ENCODE measurements at regions not wholly inside any gene's neighbourhood (a gene's known extent, or its start where the extent isn't known, plus 50 kb on each side); places are given as distances from the start of the nearest gene placed in this dataset.
"Not testable (repeated sequence)": the region's sequence is repeated elsewhere in the genome, so short reads cannot be mapped to it uniquely, and the experiment has no call there.

DNA sequence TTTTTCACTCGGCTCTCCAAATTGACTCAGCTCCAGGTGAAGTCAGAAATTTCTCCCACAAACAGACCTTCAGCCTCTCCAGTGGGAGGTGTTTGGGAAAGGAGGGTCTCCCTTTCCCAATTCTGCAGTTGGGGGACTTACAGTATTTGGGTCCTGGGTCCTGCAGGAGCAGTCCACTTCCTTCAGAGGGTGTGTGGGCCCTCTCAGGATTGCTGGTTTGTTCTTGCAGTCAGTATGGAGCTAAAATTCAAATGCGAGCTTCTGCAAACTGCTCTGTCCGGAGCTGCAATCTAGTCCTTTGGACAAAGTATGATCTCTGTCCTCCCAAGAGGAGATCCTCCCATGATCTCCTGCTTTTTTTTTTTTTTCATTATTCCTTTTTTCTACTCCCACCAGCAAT is 87.9 kb upstream of the MSTN start:
- Mint-ChIP-seq H3K27me3 (no peaks in the 10 kb centered on the region), H3K9me3 (peaks cover 7 to 51% (median 25%) of the 10 kb centered on the region in 11 donors), H3K4me1 (peaks cover 0 to 5% (median 2%) of the 10 kb centered on the region in 7 donors), H3K36me3 (peaks cover 0 to 4% (median 0%) of the 10 kb centered on the region in 5 donors), H3K27ac (no peak overlapping the region), H3K4me3 (no peak overlapping the region)
- POLR2A ChIA-PET, result no interaction called here
- Histone ChIP-seq H3K36me3 (ENCODE audit: control insufficient read depth in 2 of 3, insufficient read depth in 3 of 3, low read length in 3 of 3) (no peaks in the 10 kb centered on the region), H3K4me3 (ENCODE audit: low read length) (no peak overlapping the region), H3K9me3 (ENCODE audit: control insufficient read depth in 2 of 3, low read length in 3 of 3) (no peaks in the 10 kb centered on the region), H3K4me1 (ENCODE audit: control insufficient read depth in 2 of 2, insufficient read depth in 2 of 2, low read length in 2 of 2) (no peaks in the 10 kb centered on the region), H3K27ac (ENCODE audit: low read depth, low read length) (no peak overlapping the region), H3K27me3 (ENCODE audit: control insufficient read depth in 2 of 2, insufficient read depth in 2 of 2, low read length in 2 of 2) (no peaks in the 10 kb centered on the region)
- intact Hi-C loops (cut with micrococcal nuclease), result no loop called here
- no peak for ATAC-seq
- CTCF ChIA-PET, result interaction anchor here (0.6 kb wide), 1 partner anchor 21 kb away, joined by 3 read pairs; no protein-coding TSS in a partner anchor
- no peak for DNase-seq

DNA sequence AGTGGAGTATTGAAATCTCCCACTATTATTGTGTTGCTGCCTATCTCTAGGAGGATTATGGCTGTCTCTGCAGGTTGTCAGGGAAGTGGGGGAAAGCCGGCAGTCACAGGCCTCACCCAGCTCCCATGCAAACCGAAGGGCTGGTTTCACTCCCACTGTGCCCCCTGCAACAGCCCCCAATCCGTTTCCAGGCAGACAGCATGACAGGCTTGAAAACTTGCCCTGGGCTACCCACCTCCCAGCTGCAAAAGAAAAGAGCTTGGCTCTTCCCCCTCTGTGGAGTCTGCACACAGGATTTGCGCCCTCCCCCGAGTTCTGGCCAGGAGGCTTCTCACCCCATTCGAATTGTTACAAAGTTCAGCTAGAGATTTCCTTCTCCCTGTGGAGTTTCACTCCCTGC is 87.4 kb upstream of the MSTN start:
- intact Hi-C loops (cut with micrococcal nuclease), result no loop called here
- H3K27me3 ChIP-seq (ENCODE audit: control insufficient read depth in 2 of 2, insufficient read depth in 2 of 2, low read length in 2 of 2), result no peaks in the 10 kb centered on the region
- H3K4me3 ChIP-seq (ENCODE audit: low read length), result no peak overlapping the region
- ATAC-seq (no peak), DNase-seq (no peak)
- no peaks in the 10 kb centered on the region for H3K9me3 ChIP-seq (ENCODE audit: control insufficient read depth in 2 of 3, low read length in 3 of 3)
- H3K36me3 ChIP-seq (ENCODE audit: control insufficient read depth in 2 of 3, insufficient read depth in 3 of 3, low read length in 3 of 3), result no peaks in the 10 kb centered on the region
- H3K27ac Mint-ChIP-seq, result peak overlapping the region in 1 of 9 donors; percentile 38
- peaks cover 7 to 51% (median 25%) of the 10 kb centered on the region in 11 donors for H3K9me3 Mint-ChIP-seq
- H3K4me1 Mint-ChIP-seq, result peaks cover 0 to 5% (median 2%) of the 10 kb centered on the region in 7 donors
- H3K36me3 Mint-ChIP-seq, result peaks cover 0 to 4% (median 0%) of the 10 kb centered on the region in 5 donors
- no peak overlapping the region for H3K27ac ChIP-seq (ENCODE audit: low read depth, low read length)
- ChIA-PET POLR2A (no interaction called here), CTCF (interaction anchor here (0.6 kb wide), 1 partner anchor 22 kb away, joined by 3 read pairs; no protein-coding TSS in a partner anchor)
- H3K27me3 Mint-ChIP-seq, result no peaks in the 10 kb centered on the region
- no peaks in the 10 kb centered on the region for H3K4me1 ChIP-seq (ENCODE audit: control insufficient read depth in 2 of 2, insufficient read depth in 2 of 2, low read length in 2 of 2)
- H3K4me3 Mint-ChIP-seq, result no peak overlapping the region

DNA sequence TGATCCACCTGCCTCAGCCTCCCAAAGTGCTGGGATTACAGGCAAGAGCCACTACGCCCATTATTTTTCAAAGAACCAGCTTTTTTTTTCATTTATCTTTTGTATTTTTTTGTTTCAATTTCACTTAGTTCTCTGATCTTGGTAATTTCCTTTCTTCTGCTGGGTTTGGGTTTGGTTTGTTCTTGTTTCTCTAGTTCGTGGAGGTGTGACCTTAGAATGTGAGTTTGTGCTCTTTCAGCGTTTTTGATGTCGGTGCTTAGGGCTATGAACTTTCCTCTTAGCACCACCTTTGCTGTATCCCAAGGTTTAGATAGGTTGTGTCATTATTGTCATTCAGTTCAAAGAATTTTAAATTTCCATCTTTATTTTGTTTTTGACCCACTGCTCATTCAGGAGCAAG is 86.7 kb upstream of the MSTN start:
- Mint-ChIP-seq H3K36me3 (peaks cover 0 to 4% (median 0%) of the 10 kb centered on the region in 5 donors), H3K27me3 (no peaks in the 10 kb centered on the region), H3K4me3 (peak overlapping the region in 2 of 10 donors; percentile 7 to 67), H3K4me1 (peaks cover 0 to 5% (median 2%) of the 10 kb centered on the region in 7 donors), H3K27ac (peak overlapping the region in 1 of 9 donors; percentile 86), H3K9me3 (peaks cover 8 to 51% (median 25%) of the 10 kb centered on the region in 11 donors)
- no peaks in the 10 kb centered on the region for H3K36me3 ChIP-seq (ENCODE audit: control insufficient read depth in 2 of 3, insufficient read depth in 3 of 3, low read length in 3 of 3)
- no peaks in the 10 kb centered on the region for H3K9me3 ChIP-seq (ENCODE audit: control insufficient read depth in 2 of 3, low read length in 3 of 3)
- H3K4me3 ChIP-seq (ENCODE audit: low read length), result no peak overlapping the region
- no peaks in the 10 kb centered on the region for H3K27me3 ChIP-seq (ENCODE audit: control insufficient read depth in 2 of 2, insufficient read depth in 2 of 2, low read length in 2 of 2)
- H3K27ac ChIP-seq (ENCODE audit: low read depth, low read length), result no peak overlapping the region
- ChIA-PET CTCF (no interaction called here), POLR2A (no interaction called here)
- ATAC-seq (no peak), DNase-seq (peak in 2 of 9 donors; percentile 10 to 29)
- intact Hi-C loops (cut with micrococcal nuclease), result no loop called here
- H3K4me1 ChIP-seq (ENCODE audit: control insufficient read depth in 2 of 2, insufficient read depth in 2 of 2, low read length in 2 of 2), result no peaks in the 10 kb centered on the region

DNA sequence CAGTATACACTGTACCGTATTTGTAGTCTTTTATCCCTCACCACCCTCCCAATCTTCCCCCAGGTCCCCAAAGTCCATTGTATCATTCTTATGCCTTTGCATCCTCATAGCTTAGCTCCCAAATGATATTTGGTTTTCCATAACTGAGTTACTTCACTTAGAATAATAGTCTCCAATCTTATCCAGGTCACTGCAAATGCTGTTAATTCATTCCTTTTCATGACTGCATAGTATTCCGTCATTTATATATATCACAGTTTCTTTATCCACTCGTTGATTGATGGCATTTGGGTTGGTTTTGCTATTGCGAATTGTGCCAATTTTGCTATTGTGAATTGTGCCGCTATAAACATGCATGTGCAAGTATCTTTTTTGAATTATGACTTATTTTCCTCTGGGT is 83.6 kb upstream of the MSTN start:
- H3K9me3 ChIP-seq (ENCODE audit: control insufficient read depth in 2 of 3, low read length in 3 of 3); H3K36me3 ChIP-seq (ENCODE audit: control insufficient read depth in 2 of 3, insufficient read depth in 3 of 3, low read length in 3 of 3); H3K4me1 ChIP-seq (ENCODE audit: control insufficient read depth in 2 of 2, insufficient read depth in 2 of 2, low read length in 2 of 2); intact Hi-C loops (cut with micrococcal nuclease); H3K27me3 ChIP-seq (ENCODE audit: control insufficient read depth in 2 of 2, insufficient read depth in 2 of 2, low read length in 2 of 2); H3K4me3 ChIP-seq (ENCODE audit: low read length); H3K4me3 Mint-ChIP-seq; H3K27ac ChIP-seq (ENCODE audit: low read depth, low read length); POLR2A ChIA-PET; H3K27ac Mint-ChIP-seq; ATAC-seq; DNase-seq; H3K27me3 Mint-ChIP-seq; H3K4me1 Mint-ChIP-seq: not testable (repeated sequence)
- H3K36me3 Mint-ChIP-seq, result peaks cover 0 to 16% (median 12%) of the 10 kb centered on the region in 5 donors
- CTCF ChIA-PET, result interaction anchor here (0.7 kb wide), 1 partner anchor 18 kb away, joined by 3 read pairs; no protein-coding TSS in a partner anchor
- peaks cover 18 to 70% (median 30%) of the 10 kb centered on the region in 11 donors for H3K9me3 Mint-ChIP-seq

DNA sequence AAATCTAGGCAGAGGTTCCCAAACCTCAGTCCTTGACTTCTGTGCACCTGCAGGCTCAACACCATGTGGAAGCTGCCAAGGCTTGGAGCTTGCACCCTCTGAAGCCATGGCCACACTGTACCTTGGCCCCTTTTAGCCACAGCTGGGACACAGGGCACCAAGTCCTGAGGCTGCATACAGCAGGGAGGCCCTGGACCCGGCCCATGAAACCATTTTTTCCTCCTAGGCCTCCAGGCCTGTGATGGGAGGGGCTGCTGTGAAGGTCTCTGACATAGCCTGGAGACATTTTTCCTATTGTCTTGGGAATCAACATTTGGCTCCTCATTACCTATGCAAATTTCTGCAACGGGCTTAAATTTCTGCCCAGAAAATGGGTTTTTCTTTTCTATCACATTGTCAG is 77.9 kb upstream of the MSTN start:
- peaks cover 0 to 36% (median 23%) of the 10 kb centered on the region in 5 donors for H3K36me3 Mint-ChIP-seq
- not testable (repeated sequence) for H3K27ac Mint-ChIP-seq

DNA sequence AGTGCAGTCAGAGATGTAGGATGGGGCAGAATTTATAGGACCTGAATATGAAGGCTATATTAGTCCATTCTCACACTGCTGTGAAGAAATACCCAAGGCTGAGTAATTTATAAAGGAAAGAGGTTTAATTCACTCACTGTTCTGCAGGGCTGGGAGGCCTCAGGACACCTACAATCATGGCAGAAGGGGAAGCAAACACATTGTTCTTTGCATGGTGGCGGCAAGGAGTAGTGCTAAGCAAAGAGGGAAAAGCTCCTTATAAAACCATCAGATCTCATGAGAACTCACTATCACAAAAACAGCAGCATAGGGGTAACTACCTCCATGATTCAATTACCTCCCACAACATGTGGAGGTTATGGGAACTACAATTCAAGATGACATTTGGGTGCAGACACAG is 76.8 kb upstream of the MSTN start:
- Mint-ChIP-seq H3K27me3 (peaks cover 0 to 4% (median 0%) of the 10 kb centered on the region in 5 donors), H3K27ac (no peak overlapping the region), H3K4me3 (no peak overlapping the region), H3K36me3 (peaks cover 0 to 36% (median 23%) of the 10 kb centered on the region in 5 donors), H3K4me1 (no peaks in the 10 kb centered on the region), H3K9me3 (peaks cover 7 to 62% (median 33%) of the 10 kb centered on the region in 11 donors)
- H3K9me3 ChIP-seq (ENCODE audit: control insufficient read depth in 2 of 3, low read length in 3 of 3), result peaks cover 0 to 6% (median 0%) of the 10 kb centered on the region in 3 experiments
- ATAC-seq, result no peak
- ChIA-PET POLR2A (no interaction called here), CTCF (interaction anchor here (0.6 kb wide), 1 partner anchor 239 kb away, joined by 3 read pairs; no protein-coding TSS in a partner anchor)
- no peak for DNase-seq
- H3K36me3 ChIP-seq (ENCODE audit: control insufficient read depth in 2 of 3, insufficient read depth in 3 of 3, low read length in 3 of 3), result no peaks in the 10 kb centered on the region
- H3K27ac ChIP-seq (ENCODE audit: low read depth, low read length), result no peak overlapping the region
- intact Hi-C loops (cut with micrococcal nuclease), result loop anchor here in 1 of 2 donors (5.0 kb wide), 1 partner anchor 1798 kb away; no protein-coding TSS in a partner anchor
- no peak overlapping the region for H3K4me3 ChIP-seq (ENCODE audit: low read length)
- no peaks in the 10 kb centered on the region for H3K27me3 ChIP-seq (ENCODE audit: control insufficient read depth in 2 of 2, insufficient read depth in 2 of 2, low read length in 2 of 2)
- H3K4me1 ChIP-seq (ENCODE audit: control insufficient read depth in 2 of 2, insufficient read depth in 2 of 2, low read length in 2 of 2), result no peaks in the 10 kb centered on the region

More for the DNA sequence above, 77.9 kb upstream of the MSTN start:
- intact Hi-C loops (cut with micrococcal nuclease); H3K4me1 ChIP-seq (ENCODE audit: control insufficient read depth in 2 of 2, insufficient read depth in 2 of 2, low read length in 2 of 2); POLR2A ChIA-PET; H3K4me1 Mint-ChIP-seq; H3K4me3 ChIP-seq (ENCODE audit: low read length); H3K27ac ChIP-seq (ENCODE audit: low read depth, low read length); H3K36me3 ChIP-seq (ENCODE audit: control insufficient read depth in 2 of 3, insufficient read depth in 3 of 3, low read length in 3 of 3); CTCF ChIA-PET; H3K27me3 ChIP-seq (ENCODE audit: control insufficient read depth in 2 of 2, insufficient read depth in 2 of 2, low read length in 2 of 2); ATAC-seq; H3K9me3 ChIP-seq (ENCODE audit: control insufficient read depth in 2 of 3, low read length in 3 of 3); H3K27me3 Mint-ChIP-seq; DNase-seq; H3K4me3 Mint-ChIP-seq: not testable (repeated sequence)
- peaks cover 7 to 62% (median 31%) of the 10 kb centered on the region in 11 donors for H3K9me3 Mint-ChIP-seq

DNA sequence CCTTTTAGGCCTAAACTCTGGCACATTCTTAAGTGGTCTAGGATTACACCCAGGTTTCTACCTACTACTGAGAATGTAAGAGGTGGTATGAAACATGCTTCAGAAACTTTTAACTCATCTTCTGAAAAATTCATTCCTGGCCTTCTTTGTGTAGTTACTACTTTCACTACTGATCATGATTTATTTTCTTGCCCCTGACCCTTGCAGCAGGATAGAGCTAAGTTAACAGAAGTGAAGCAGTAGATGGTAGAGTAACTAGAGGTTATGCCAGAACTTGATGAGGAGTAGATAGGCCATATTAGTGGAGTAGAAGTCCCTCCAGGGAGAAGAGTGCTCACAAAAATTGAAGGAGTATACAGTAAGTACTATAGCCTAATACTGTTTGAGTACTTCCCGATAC is 75.5 kb upstream of the MSTN start:
- no peaks in the 10 kb centered on the region for H3K27me3 ChIP-seq (ENCODE audit: control insufficient read depth in 2 of 2, insufficient read depth in 2 of 2, low read length in 2 of 2)
- H3K27ac ChIP-seq (ENCODE audit: low read depth, low read length), result no peak overlapping the region
- Mint-ChIP-seq H3K27me3 (peaks cover 0 to 4% (median 0%) of the 10 kb centered on the region in 5 donors), H3K4me1 (no peaks in the 10 kb centered on the region), H3K27ac (no peak overlapping the region), H3K9me3 (peaks cover 7 to 57% (median 31%) of the 10 kb centered on the region in 11 donors), H3K36me3 (peaks cover 0 to 36% (median 23%) of the 10 kb centered on the region in 5 donors), H3K4me3 (no peak overlapping the region)
- intact Hi-C loops (cut with micrococcal nuclease), result loop anchor here in 1 of 2 donors (5.0 kb wide), 1 partner anchor 1799 kb away; no protein-coding TSS in a partner anchor
- ChIA-PET POLR2A (no interaction called here), CTCF (no interaction called here)
- H3K36me3 ChIP-seq (ENCODE audit: control insufficient read depth in 2 of 3, insufficient read depth in 3 of 3, low read length in 3 of 3), result no peaks in the 10 kb centered on the region
- ATAC-seq (no peak), DNase-seq (no peak)
- no peak overlapping the region for H3K4me3 ChIP-seq (ENCODE audit: low read length)
- H3K9me3 ChIP-seq (ENCODE audit: control insufficient read depth in 2 of 3, low read length in 3 of 3), result peaks cover 0 to 6% (median 0%) of the 10 kb centered on the region in 3 experiments
- H3K4me1 ChIP-seq (ENCODE audit: control insufficient read depth in 2 of 2, insufficient read depth in 2 of 2, low read length in 2 of 2), result no peaks in the 10 kb centered on the region
